ENCODE measurements at regions not wholly inside any gene's neighbourhood (a gene's known extent, or its start where the extent isn't known, plus 50 kb on each side); places are given as distances from the start of the nearest gene placed in this dataset.

DNA sequence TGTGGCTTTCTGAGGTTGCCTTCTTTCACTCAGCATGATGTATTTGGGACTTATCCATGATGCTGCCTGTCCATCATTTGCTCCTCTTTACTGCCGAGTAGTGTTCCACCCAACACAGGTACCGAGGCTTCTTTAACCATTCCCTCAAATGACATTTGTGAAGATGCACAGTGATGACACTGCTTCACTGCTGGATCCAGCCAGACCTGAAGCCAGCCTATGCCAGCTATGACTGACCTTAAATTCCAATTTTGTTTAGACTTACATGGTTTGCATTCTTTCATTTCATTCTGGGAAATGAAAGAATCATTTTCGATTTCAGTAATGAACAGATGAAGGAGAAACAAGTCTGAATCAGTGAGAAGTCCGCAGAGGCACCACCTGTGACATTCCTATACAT lies 271.0 kb downstream of the AACS start:
- WGBS, 5 donors = 77 to 84% (median 82%) methylated on average over 4 of the region's 4 CpGs
- intact Hi-C loops (cut with DNase I; ENCODE audit: low total_unique reads) = no loop called here
- H3K27ac ChIP-seq = no peak overlapping the region
- DNase-seq = no peak
- no peak overlapping the region for H3K4me3 ChIP-seq
- no peaks in the 10 kb centered on the region for H3K36me3 ChIP-seq
- no peaks in the 10 kb centered on the region for H3K9me3 ChIP-seq
- TF ChIP-seq POLR2AphosphoS5 (IDR thresholded peaks at IDR 0.05) (no peak), EP300 (IDR thresholded peaks at IDR 0.05) (no peak)
- TF ChIP-seq, protein P1, sequence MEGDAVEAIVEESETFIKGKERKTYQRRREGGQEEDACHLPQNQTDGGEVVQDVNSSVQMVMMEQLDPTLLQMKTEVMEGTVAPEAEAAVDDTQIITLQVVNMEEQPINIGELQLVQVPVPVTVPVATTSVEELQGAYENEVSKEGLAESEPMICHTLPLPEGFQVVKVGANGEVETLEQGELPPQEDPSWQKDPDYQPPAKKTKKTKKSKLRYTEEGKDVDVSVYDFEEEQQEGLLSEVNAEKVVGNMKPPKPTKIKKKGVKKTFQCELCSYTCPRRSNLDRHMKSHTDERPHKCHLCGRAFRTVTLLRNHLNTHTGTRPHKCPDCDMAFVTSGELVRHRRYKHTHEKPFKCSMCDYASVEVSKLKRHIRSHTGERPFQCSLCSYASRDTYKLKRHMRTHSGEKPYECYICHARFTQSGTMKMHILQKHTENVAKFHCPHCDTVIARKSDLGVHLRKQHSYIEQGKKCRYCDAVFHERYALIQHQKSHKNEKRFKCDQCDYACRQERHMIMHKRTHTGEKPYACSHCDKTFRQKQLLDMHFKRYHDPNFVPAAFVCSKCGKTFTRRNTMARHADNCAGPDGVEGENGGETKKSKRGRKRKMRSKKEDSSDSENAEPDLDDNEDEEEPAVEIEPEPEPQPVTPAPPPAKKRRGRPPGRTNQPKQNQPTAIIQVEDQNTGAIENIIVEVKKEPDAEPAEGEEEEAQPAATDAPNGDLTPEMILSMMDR (IDR thresholded peaks at IDR 0.05) = no peak
- peaks cover under 1 to 9% (median 3%) of the 10 kb centered on the region in 4 donors for H3K4me1 ChIP-seq
- H3K27me3 ChIP-seq = peaks cover 0 to 51% (median 6%) of the 10 kb centered on the region in 3 donors

DNA sequence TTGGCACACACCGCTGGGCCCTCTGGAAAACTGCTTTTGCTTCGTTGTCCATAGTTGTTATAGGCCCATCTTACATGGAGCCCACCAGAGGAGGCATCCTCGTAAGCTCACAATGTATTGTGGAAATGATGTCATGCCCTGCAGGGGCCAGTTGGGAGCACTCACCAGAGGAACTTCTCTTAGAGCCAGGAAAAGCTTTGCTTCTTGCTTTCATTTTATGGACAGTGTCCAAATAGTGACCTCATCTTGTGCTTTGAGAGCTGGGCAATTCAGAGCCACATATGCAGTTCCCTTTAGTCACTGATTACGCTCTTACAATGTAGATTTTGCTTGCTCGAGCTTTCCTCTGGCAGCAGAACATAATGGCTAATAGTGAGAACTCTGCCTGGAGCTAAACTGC lies 275.6 kb downstream of the AACS start:
- H3K27ac ChIP-seq = peak overlapping the region in 1 of 5 donors; percentile 31
- TF ChIP-seq POLR2AphosphoS5 (IDR thresholded peaks at IDR 0.05) (no peak), POLR2A (IDR thresholded peaks at IDR 0.05) (no peak), EP300 (IDR thresholded peaks at IDR 0.05) (no peak)
- TF ChIP-seq, protein P1 (IDR thresholded peaks at IDR 0.05) = no peak
- DNase-seq = peak in 1 of 2 donors; percentile 91

DNA sequence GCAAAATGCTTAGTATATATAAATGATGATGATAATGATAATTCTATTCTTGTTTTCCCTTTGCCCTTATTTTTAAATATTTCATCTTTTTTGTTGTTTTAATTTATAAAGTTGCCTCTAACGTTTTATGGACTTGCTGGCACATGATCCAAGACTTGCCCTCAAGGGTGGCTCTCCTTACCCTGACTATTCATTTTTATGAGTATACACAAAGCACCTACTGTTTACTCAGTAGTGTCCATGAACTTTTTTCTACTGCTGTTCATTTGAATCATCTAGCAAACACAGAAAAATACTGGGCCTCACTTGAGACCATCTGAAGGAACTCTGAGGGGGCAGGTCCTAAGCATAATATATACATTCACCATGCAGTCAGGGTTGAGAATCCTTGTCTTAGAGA lies 276.2 kb downstream of the AACS start:
- Histone ChIP-seq H3K4me1 (peaks cover 0 to 6% (median 1%) of the 10 kb centered on the region in 4 donors), H3K27ac (no peak overlapping the region), H3K36me3 (no peaks in the 10 kb centered on the region), H3K9me3 (no peaks in the 10 kb centered on the region), H3K4me3 (no peak overlapping the region), H3K27me3 (peaks cover 0 to 10% (median 0%) of the 10 kb centered on the region in 3 donors)
- 24 to 57% (median 32%) methylated on average over 1 of the region's 1 CpG for WGBS, 5 donors
- TF ChIP-seq POLR2A (IDR thresholded peaks at IDR 0.05) = no peak
- no peak for TF ChIP-seq EP300 (IDR thresholded peaks at IDR 0.05)
- TF ChIP-seq, protein P1 (IDR thresholded peaks at IDR 0.05) = no peak
- TF ChIP-seq POLR2AphosphoS5 (IDR thresholded peaks at IDR 0.05) = no peak
- intact Hi-C loops (cut with DNase I; ENCODE audit: low total_unique reads) = no loop called here
- no peak for DNase-seq

More for the DNA sequence above, 275.6 kb downstream of the AACS start:
- 21 to 32% (median 27%) methylated on average over 5 of the region's 5 CpGs for WGBS, 5 donors
- Histone ChIP-seq H3K4me1 (peaks cover 0 to 6% (median 1%) of the 10 kb centered on the region in 4 donors), H3K9me3 (no peaks in the 10 kb centered on the region), H3K36me3 (no peaks in the 10 kb centered on the region), H3K4me3 (no peak overlapping the region), H3K27me3 (peaks cover 0 to 16% (median 0%) of the 10 kb centered on the region in 3 donors)
- intact Hi-C loops (cut with DNase I; ENCODE audit: low total_unique reads) = no loop called here

DNA sequence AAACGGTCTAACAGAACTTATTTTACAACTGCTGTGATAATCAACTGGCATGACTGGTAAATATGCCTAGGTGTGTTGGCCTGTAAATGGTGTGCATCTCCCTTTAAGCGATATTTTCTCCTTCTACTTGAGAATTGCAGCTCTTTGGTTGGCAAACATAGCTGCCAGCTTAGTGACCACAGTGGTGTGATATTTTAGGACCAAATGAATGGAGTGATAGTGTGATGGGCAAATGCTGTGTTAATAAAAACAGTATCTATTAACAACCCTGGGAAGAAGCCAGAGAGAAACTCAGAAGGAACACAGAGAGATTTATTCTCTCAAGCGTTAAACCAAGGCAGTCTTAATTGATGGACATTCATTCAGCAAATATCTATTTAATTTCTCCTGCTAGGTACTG lies 278.4 kb downstream of the AACS start:
- intact Hi-C loops (cut with DNase I; ENCODE audit: low total_unique reads) = no loop called here
- Histone ChIP-seq H3K27me3 (peaks cover 0 to 10% (median 0%) of the 10 kb centered on the region in 3 donors), H3K36me3 (no peaks in the 10 kb centered on the region), H3K4me3 (no peak overlapping the region), H3K9me3 (no peaks in the 10 kb centered on the region), H3K27ac (no peak overlapping the region), H3K4me1 (peaks cover 0 to 6% (median 1%) of the 10 kb centered on the region in 4 donors)
- DNase-seq = no peak
- 77 to 90% (median 83%) methylated on average over 3 of the region's 3 CpGs for WGBS, 5 donors
- TF ChIP-seq, protein P1 (IDR thresholded peaks at IDR 0.05) = no peak
- TF ChIP-seq POLR2AphosphoS5 (IDR thresholded peaks at IDR 0.05) = no peak
- TF ChIP-seq EP300 (IDR thresholded peaks at IDR 0.05) = no peak
- no peak for TF ChIP-seq POLR2A (IDR thresholded peaks at IDR 0.05)

Data from stomach (tissue), 8 donors.